Psoas muscle (tissue), 7 donors: ENCODE measurements at regions not wholly inside any gene's neighbourhood (a gene's known extent, or its start where the extent isn't known, plus 50 kb on each side); places are given as distances from the start of the nearest gene placed in this dataset.

ENCODE experiments used
- ATAC-seq, 4 donors: fragments of 200-7000 bp; cut with Tn5 transposase; one replicate each; pipeline ENCODE4 v1.9.1; 2020; ENCODE audit warnings: moderate library complexity in 3 of 4, mild to moderate bottlenecking in 2 of 4
- DNase-seq, 2 donors: peaks; one replicate each; pipeline ENCODE4 v3.0.0-alpha.2; 2020
- H3K27ac ChIP-seq: fragments of 200-600 bp; one replicate; pipeline ENCODE4 v1.8.0; 2022
- H3K27me3 ChIP-seq, 3 donors: fragments of 200-600 bp in 1 of 3; one replicate each; pipeline versions ENCODE4 v1.6.1 to v1.8.0; 2013 to 2022; ENCODE audit warnings: low read length in 2 of 3, mild to moderate bottlenecking in 2 of 3, moderate library complexity in 1 of 3; ENCODE audit not compliant: insufficient read depth in 3 of 3
- H3K36me3 ChIP-seq, 2 donors: fragments of 200-600 bp in 1 of 2; one replicate each; pipeline versions ENCODE4 v1.6.1 to v1.8.0; 2013 to 2022; ENCODE audit warnings: low read depth in 1 of 2, mild to moderate bottlenecking in 1 of 2, moderate library complexity in 1 of 2; ENCODE audit not compliant: insufficient read depth in 1 of 2
- H3K4me1 ChIP-seq: fragments of 200-600 bp; one replicate; pipeline ENCODE4 v1.8.0; 2022
- H3K4me3 ChIP-seq: fragments of 200-600 bp; one replicate; pipeline ENCODE4 v1.8.0; 2022; ENCODE audit warnings: mild to moderate bottlenecking
- H3K9me3 ChIP-seq: fragments of 200-600 bp; one replicate; pipeline ENCODE4 v1.8.0; 2022
- WGBS, 3 donors: extraction: QIAGEN DNeasy Blood & Tissue Kit; methylation state at CpG; one replicate each; pipeline versions ENCODE4 v1.1.6 to v1.1.7; 2013; 5-methylcytosine and 5-hydroxymethylcytosine counted together
- intact Hi-C, 2 donors: fragments of 100-400 bp; cut with DNase I; formaldehyde crosslinking; loops; one replicate each; pipeline versions ENCODE4 v1.11.0 to v1.14.2; 2022
- TF ChIP-seq, protein P1 (sequence below): fragments of 200-600 bp; IDR thresholded peaks from one replicate; pipeline ENCODE4 v1.8.0; 2022; ENCODE audit warnings: antibody characterized with exemption
- donor health status: healthy with polysubstance abuse.
- donor health status: DM: no; HTN: no; CAD: no; lungs with moderate emphysema.
- donor health status: Bipolar disorder and iron deficiency.
- donor health status: healthy.
- donor health status: DM: yes; HTN: yes; CAD: no.
- donor health status: DM: no; HTN: no; CAD: no.
- donor health status: DM: yes; HTN: yes; CAD: no.

GRCh38 chr4:155571184-155571944, 95.3 kb upstream of the GUCY1A1 start:
- Histone ChIP-seq H3K27ac (no peak overlapping the region), H3K4me1 (no peaks in the 10 kb centered on the region), H3K27me3 (no peaks in the 10 kb centered on the region), H3K9me3 (no peaks in the 10 kb centered on the region), H3K36me3 (no peaks in the 10 kb centered on the region), H3K4me3 (no peak overlapping the region)
- TF ChIP-seq, protein P1, sequence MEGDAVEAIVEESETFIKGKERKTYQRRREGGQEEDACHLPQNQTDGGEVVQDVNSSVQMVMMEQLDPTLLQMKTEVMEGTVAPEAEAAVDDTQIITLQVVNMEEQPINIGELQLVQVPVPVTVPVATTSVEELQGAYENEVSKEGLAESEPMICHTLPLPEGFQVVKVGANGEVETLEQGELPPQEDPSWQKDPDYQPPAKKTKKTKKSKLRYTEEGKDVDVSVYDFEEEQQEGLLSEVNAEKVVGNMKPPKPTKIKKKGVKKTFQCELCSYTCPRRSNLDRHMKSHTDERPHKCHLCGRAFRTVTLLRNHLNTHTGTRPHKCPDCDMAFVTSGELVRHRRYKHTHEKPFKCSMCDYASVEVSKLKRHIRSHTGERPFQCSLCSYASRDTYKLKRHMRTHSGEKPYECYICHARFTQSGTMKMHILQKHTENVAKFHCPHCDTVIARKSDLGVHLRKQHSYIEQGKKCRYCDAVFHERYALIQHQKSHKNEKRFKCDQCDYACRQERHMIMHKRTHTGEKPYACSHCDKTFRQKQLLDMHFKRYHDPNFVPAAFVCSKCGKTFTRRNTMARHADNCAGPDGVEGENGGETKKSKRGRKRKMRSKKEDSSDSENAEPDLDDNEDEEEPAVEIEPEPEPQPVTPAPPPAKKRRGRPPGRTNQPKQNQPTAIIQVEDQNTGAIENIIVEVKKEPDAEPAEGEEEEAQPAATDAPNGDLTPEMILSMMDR: no peak
- no peak for ATAC-seq
- WGBS, 3 donors: 17 to 44% (median 28%) methylated on average over 1 of the region's 1 CpG
- DNase-seq: no peak
- intact Hi-C loops: no loop called here

DNA sequence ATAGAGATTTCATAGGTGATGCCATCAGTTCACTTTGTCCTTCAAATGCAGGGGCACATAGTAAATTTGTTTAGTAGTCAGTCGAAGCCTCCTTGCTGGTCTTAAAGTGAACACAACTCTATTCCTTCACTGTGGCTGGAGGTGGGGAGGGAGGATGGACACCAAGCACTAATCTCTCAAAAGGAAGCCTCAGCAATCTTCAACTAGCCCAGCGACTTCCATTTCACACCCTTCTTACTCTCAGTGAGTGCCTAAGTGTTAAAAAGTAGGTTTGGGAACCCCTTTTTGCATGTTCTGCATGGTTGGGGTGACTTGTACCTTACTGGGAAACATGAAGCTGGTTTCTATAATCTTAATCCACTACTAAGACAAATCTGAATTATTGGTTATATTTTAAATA, 96.0 kb upstream of the GUCY1A1 start:
- WGBS, 3 donors: 69 to 87% (median 72%) methylated on average over 2 of the region's 2 CpGs
- H3K27ac ChIP-seq: no peak overlapping the region
- TF ChIP-seq, protein P1: no peak

DNA sequence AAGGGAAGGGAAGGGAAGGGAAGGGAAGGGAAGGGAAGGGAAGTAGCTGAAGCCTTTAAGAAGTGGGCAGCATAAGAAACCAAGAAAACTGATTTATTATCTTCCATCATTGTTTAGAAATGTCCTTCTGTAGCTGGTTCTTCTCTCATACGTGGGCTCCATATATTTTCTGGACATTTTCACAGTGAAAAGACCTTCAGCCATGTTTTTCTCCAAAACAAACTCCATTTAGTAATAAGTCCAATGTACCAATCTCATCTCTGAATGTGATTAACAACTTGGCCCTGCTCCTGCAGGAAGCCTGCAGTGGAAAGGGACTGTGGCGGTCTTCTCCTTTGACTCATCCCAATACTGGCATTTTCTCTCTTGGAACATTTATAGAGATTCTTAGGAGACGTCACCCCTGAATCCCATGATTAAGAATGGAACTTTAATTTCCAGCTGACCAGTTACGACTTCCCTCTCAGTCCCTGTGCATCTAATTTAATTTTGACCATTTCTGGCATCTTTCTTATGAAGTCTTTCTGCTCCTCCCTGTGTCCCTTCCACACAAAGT, 96.6 kb upstream of the GUCY1A1 start:
- H3K4me1 ChIP-seq: no peaks in the 10 kb centered on the region
- no peaks in the 10 kb centered on the region for H3K27me3 ChIP-seq
- 64 to 79% (median 69%) methylated on average over 4 of the region's 4 CpGs for WGBS, 3 donors
- H3K9me3 ChIP-seq: no peaks in the 10 kb centered on the region
- DNase-seq (no peak), ATAC-seq (no peak)
- no peak overlapping the region for H3K4me3 ChIP-seq
- no peak overlapping the region for H3K27ac ChIP-seq
- intact Hi-C loops: no loop called here
- TF ChIP-seq, protein P1: no peak
- no peaks in the 10 kb centered on the region for H3K36me3 ChIP-seq

More for the DNA sequence above, 96.0 kb upstream of the GUCY1A1 start:
- Histone ChIP-seq H3K36me3 (no peaks in the 10 kb centered on the region), H3K4me1 (no peaks in the 10 kb centered on the region), H3K27me3 (no peaks in the 10 kb centered on the region), H3K9me3 (no peaks in the 10 kb centered on the region), H3K4me3 (no peak overlapping the region)
- no peak for DNase-seq
- intact Hi-C loops: no loop called here
- no peak for ATAC-seq

DNA sequence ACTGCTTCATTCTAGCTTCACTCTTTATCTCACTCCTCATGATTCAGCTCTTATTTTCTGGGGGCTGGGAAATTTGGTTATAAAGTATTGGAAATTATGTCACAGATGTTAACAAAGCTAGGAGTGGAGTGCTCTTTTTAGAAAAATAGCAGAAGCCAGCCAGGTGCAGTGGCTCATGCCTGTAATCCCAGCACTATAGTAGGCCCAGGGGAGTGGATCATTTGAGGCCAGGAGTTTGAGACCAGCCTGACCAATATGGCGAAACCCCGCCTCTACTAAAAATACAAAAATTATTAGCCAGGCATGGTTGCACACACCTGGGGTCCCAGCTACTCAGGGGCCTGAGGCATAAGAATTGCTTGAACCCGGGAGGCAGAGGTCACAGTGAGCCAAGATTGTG, 97.2 kb upstream of the GUCY1A1 start:
- H3K4me3 ChIP-seq: no peak overlapping the region
- H3K9me3 ChIP-seq: no peaks in the 10 kb centered on the region
- TF ChIP-seq, protein P1: no peak
- H3K27ac ChIP-seq: no peak overlapping the region
- H3K27me3 ChIP-seq: no peaks in the 10 kb centered on the region
- H3K4me1 ChIP-seq: no peaks in the 10 kb centered on the region
- 86 to 96% (median 94%) methylated on average over 3 of the region's 3 CpGs for WGBS, 3 donors
- no peak for DNase-seq
- ATAC-seq: no peak
- intact Hi-C loops: no loop called here
- H3K36me3 ChIP-seq: no peaks in the 10 kb centered on the region
